ENCODE measurements at regions not wholly inside any gene's neighbourhood (a gene's known extent, or its start where the extent isn't known, plus 50 kb on each side); places are given as distances from the start of the nearest gene placed in this dataset.

GRCh38 chr20:52564594-52564993 lies 373.0 kb upstream of the ZFP64 start:
- ATAC-seq: no peak
- no peaks in the 10 kb centered on the region for H3K36me3 ChIP-seq (ENCODE audit: control insufficient read depth, insufficient read depth, low read length)
- H3K27me3 ChIP-seq (ENCODE audit: control insufficient read depth, insufficient read depth, low read length): no peaks in the 10 kb centered on the region
- intact Hi-C loops (cut with micrococcal nuclease; ENCODE audit: unreplicated experiment): no loop called here
- ChIA-PET CTCF (no interaction called here), POLR2A (no interaction called here)
- TF ChIP-seq POLR2AphosphoS5 (IDR thresholded peaks at IDR 0.05; ENCODE audit: low read depth, low read length): no peak
- TF ChIP-seq SIN3A (IDR thresholded peaks at IDR 0.05; ENCODE audit: borderline replicate concordance, insufficient read depth, low read depth, low read length): no peak
- no peak for TF ChIP-seq REST (IDR thresholded peaks at IDR 0.05; ENCODE audit: insufficient read depth in 1 of 2, low read depth in 2 of 2, low read length in 1 of 2)
- TF ChIP-seq TCF7L2 (IDR thresholded peaks at IDR 0.05; ENCODE audit: low read depth, low read length): no peak
- TF ChIP-seq CTCF (IDR thresholded peaks at IDR 0.05): no peak
- in situ Hi-C loops (cut with HindIII; ENCODE audit: low pct_unique_long_range_greater_than_20kb, low sequenced_read_pairs): no loop called here
- H3K4me3 ChIP-seq (ENCODE audit: low read depth in 2 of 2, low read length in 2 of 2): no peak overlapping the region
- H3K9me3 ChIP-seq (ENCODE audit: control insufficient read depth, insufficient read depth, low read depth, low read length): no peaks in the 10 kb centered on the region
- no peak for DNase-seq (ENCODE audit: low read depth, low spot score)
- H3K27ac ChIP-seq (ENCODE audit: low read length): no peak overlapping the region
- no TSS peak for BruUV-seq (replicated peaks)
- H3K4me1 ChIP-seq (ENCODE audit: control insufficient read depth, insufficient read depth, low read length): no peaks in the 10 kb centered on the region

GRCh38 chr20:52552181-52552872 lies 360.7 kb upstream of the ZFP64 start:
- no peak for DNase-seq (ENCODE audit: low read depth, low spot score)
- H3K27ac ChIP-seq (ENCODE audit: low read length): no peak overlapping the region

More at GRCh38 chr20:52552181-52552872, 360.7 kb upstream of the ZFP64 start:
- POLR2A ChIA-PET: no interaction called here
- Histone ChIP-seq H3K9me3 (ENCODE audit: control insufficient read depth, insufficient read depth, low read depth, low read length) (no peaks in the 10 kb centered on the region), H3K36me3 (ENCODE audit: control insufficient read depth, insufficient read depth, low read length) (no peaks in the 10 kb centered on the region), H3K27me3 (ENCODE audit: control insufficient read depth, insufficient read depth, low read length) (no peaks in the 10 kb centered on the region), H3K4me3 (ENCODE audit: low read depth in 2 of 2, low read length in 2 of 2) (no peak overlapping the region), H3K4me1 (ENCODE audit: control insufficient read depth, insufficient read depth, low read length) (no peaks in the 10 kb centered on the region)
- TF ChIP-seq TCF7L2 (IDR thresholded peaks at IDR 0.05; ENCODE audit: low read depth, low read length) (no peak), SIN3A (IDR thresholded peaks at IDR 0.05; ENCODE audit: borderline replicate concordance, insufficient read depth, low read depth, low read length) (no peak), CTCF (IDR thresholded peaks at IDR 0.05) (no peak), REST (IDR thresholded peaks at IDR 0.05; ENCODE audit: insufficient read depth in 1 of 2, low read depth in 2 of 2, low read length in 1 of 2) (no peak), POLR2AphosphoS5 (IDR thresholded peaks at IDR 0.05; ENCODE audit: low read depth, low read length) (no peak)
- in situ Hi-C loops (cut with HindIII; ENCODE audit: low pct_unique_long_range_greater_than_20kb, low sequenced_read_pairs) (no loop called here), intact Hi-C loops (cut with micrococcal nuclease; ENCODE audit: unreplicated experiment) (no loop called here)
- ATAC-seq: no peak
- no TSS peak for BruUV-seq (replicated peaks)
- CTCF ChIA-PET: no interaction called here
